ENCODE measurements at regions not wholly inside any gene's neighbourhood (a gene's known extent, or its start where the extent isn't known, plus 50 kb on each side); places are given as distances from the start of the nearest gene placed in this dataset.

DNA sequence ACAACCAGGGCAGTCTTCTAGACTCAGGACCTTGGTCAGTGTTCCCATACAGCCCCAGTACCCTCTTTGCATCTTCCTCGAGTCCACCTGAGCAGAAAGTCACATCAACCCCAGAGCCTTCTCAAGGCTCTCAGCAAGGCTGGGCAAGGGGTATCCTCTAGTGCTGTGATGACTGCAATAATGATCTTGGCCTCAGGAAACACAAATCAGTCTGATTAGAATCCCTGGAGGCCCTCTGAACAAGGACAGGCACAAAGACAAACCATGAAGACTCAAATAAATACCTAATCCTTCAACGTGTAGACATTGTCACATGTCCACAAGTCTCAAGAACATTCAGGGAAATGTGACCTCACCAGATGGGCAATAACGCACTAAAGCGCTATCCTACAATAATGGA, 468.2 kb downstream of the TBC1D4 start:
- H3K27ac Mint-ChIP-seq, result no peak overlapping the region
- ChIA-PET CTCF (no interaction called here), POLR2A (no interaction called here)
- H3K4me1 ChIP-seq (ENCODE audit: insufficient read depth, low read length), result no peaks in the 10 kb centered on the region
- no peak overlapping the region for H3K4me3 Mint-ChIP-seq
- H3K36me3 ChIP-seq (ENCODE audit: insufficient read depth, low read length), result no peaks in the 10 kb centered on the region
- no peaks in the 10 kb centered on the region for H3K4me1 Mint-ChIP-seq (ENCODE audit: low read depth)
- H3K36me3 Mint-ChIP-seq (ENCODE audit: low read depth), result no peaks in the 10 kb centered on the region
- no peaks in the 10 kb centered on the region for H3K9me3 Mint-ChIP-seq
- DNase-seq (no peak), ATAC-seq (ENCODE audit: poor library complexity) (no peak)
- H3K27me3 Mint-ChIP-seq, result peaks cover 18% of the 10 kb centered on the region
- H3K27ac ChIP-seq (ENCODE audit: low read depth in 1 of 2, low read length in 2 of 2), result no peak overlapping the region
- no peaks in the 10 kb centered on the region for H3K27me3 ChIP-seq (ENCODE audit: control insufficient read depth in 1 of 2, insufficient read depth in 2 of 2, low read length in 2 of 2)
- no peak overlapping the region for H3K4me3 ChIP-seq (ENCODE audit: low read length)
- intact Hi-C loops (cut with DNase I, micrococcal nuclease), result no loop called here
- H3K9me3 ChIP-seq (ENCODE audit: control insufficient read depth in 1 of 2, insufficient read depth in 1 of 2, low read length in 2 of 2), result no peaks in the 10 kb centered on the region
- TF ChIP-seq, protein P1, sequence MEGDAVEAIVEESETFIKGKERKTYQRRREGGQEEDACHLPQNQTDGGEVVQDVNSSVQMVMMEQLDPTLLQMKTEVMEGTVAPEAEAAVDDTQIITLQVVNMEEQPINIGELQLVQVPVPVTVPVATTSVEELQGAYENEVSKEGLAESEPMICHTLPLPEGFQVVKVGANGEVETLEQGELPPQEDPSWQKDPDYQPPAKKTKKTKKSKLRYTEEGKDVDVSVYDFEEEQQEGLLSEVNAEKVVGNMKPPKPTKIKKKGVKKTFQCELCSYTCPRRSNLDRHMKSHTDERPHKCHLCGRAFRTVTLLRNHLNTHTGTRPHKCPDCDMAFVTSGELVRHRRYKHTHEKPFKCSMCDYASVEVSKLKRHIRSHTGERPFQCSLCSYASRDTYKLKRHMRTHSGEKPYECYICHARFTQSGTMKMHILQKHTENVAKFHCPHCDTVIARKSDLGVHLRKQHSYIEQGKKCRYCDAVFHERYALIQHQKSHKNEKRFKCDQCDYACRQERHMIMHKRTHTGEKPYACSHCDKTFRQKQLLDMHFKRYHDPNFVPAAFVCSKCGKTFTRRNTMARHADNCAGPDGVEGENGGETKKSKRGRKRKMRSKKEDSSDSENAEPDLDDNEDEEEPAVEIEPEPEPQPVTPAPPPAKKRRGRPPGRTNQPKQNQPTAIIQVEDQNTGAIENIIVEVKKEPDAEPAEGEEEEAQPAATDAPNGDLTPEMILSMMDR (IDR thresholded peaks at IDR 0.05), result no peak

DNA sequence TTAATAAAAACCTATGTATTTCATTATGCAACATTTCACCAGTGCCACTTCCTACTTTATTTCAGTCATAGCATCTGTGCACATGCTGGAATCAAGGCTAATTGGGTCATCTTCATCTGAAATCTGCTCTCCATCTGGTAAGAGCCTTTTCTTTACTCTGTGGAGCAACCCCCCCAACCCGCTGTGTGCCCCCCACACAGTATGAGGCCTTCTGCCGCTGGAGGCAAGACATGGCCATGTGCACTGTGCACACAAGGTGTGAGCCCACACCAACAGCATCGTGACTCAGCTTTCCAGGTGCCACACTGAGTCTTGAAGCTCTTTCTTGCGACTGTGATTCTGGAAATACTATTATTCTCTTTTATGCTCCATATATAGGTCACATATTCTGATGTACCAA, 471.0 kb downstream of the TBC1D4 start:
- no peaks in the 10 kb centered on the region for H3K27me3 ChIP-seq (ENCODE audit: control insufficient read depth in 1 of 2, insufficient read depth in 2 of 2, low read length in 2 of 2)
- POLR2A ChIA-PET, result no interaction called here
- no peaks in the 10 kb centered on the region for H3K36me3 Mint-ChIP-seq (ENCODE audit: low read depth)
- H3K36me3 ChIP-seq (ENCODE audit: insufficient read depth, low read length), result no peaks in the 10 kb centered on the region
- no peak overlapping the region for H3K27ac Mint-ChIP-seq
- CTCF ChIA-PET, result no interaction called here
- no peak overlapping the region for H3K4me3 Mint-ChIP-seq
- intact Hi-C loops (cut with DNase I, micrococcal nuclease), result no loop called here
- TF ChIP-seq, protein P1 (IDR thresholded peaks at IDR 0.05), result no peak
- H3K9me3 Mint-ChIP-seq, result no peaks in the 10 kb centered on the region
- no peak overlapping the region for H3K27ac ChIP-seq (ENCODE audit: low read depth in 1 of 2, low read length in 2 of 2)
- DNase-seq (no peak), ATAC-seq (ENCODE audit: poor library complexity) (no peak)
- H3K27me3 Mint-ChIP-seq, result peaks cover 10% of the 10 kb centered on the region
- H3K4me3 ChIP-seq (ENCODE audit: low read length), result no peak overlapping the region
- no peaks in the 10 kb centered on the region for H3K9me3 ChIP-seq (ENCODE audit: control insufficient read depth in 1 of 2, insufficient read depth in 1 of 2, low read length in 2 of 2)
- H3K4me1 ChIP-seq (ENCODE audit: insufficient read depth, low read length), result no peaks in the 10 kb centered on the region
- H3K4me1 Mint-ChIP-seq (ENCODE audit: low read depth), result no peaks in the 10 kb centered on the region

DNA sequence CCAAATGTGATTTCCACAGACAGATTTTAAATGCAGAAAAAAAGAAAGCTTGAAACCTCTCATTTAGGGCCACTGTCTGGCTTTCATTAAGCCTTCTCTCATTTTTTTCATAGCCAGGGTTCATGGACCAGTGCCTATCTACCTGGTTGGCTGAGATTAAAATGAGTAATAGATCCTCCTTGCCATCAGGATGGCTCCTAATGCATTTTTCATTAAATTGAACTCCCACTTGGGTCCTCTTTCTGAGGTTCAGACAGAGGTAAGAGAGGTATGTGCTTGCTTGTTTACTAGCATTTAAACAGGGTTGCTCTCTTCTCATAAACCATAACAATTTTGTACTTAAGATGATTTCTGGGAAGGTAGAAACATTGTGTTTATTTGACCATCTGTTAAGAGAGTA, 473.0 kb downstream of the TBC1D4 start:
- DNase-seq (no peak), ATAC-seq (ENCODE audit: poor library complexity) (no peak)
- CTCF ChIA-PET, result no interaction called here
- POLR2A ChIA-PET, result no interaction called here
- H3K4me3 Mint-ChIP-seq, result no peak overlapping the region
- no peak overlapping the region for H3K27ac Mint-ChIP-seq
- no peaks in the 10 kb centered on the region for H3K4me1 Mint-ChIP-seq (ENCODE audit: low read depth)
- no peaks in the 10 kb centered on the region for H3K4me1 ChIP-seq (ENCODE audit: insufficient read depth, low read length)
- H3K9me3 Mint-ChIP-seq, result no peaks in the 10 kb centered on the region
- intact Hi-C loops (cut with DNase I, micrococcal nuclease), result no loop called here
- TF ChIP-seq, protein P1 (IDR thresholded peaks at IDR 0.05), result no peak
- no peak overlapping the region for H3K4me3 ChIP-seq (ENCODE audit: low read length)
- no peaks in the 10 kb centered on the region for H3K9me3 ChIP-seq (ENCODE audit: control insufficient read depth in 1 of 2, insufficient read depth in 1 of 2, low read length in 2 of 2)
- no peaks in the 10 kb centered on the region for H3K36me3 Mint-ChIP-seq (ENCODE audit: low read depth)
- no peak overlapping the region for H3K27ac ChIP-seq (ENCODE audit: low read depth in 1 of 2, low read length in 2 of 2)
- H3K36me3 ChIP-seq (ENCODE audit: insufficient read depth, low read length), result no peaks in the 10 kb centered on the region
- H3K27me3 Mint-ChIP-seq, result peaks cover 8% of the 10 kb centered on the region
- H3K27me3 ChIP-seq (ENCODE audit: control insufficient read depth in 1 of 2, insufficient read depth in 2 of 2, low read length in 2 of 2), result no peaks in the 10 kb centered on the region
